SK-N-MC (cell line): ENCODE measurements at regions not wholly inside any gene's neighbourhood (a gene's known extent, or its start where the extent isn't known, plus 50 kb on each side); places are given as distances from the start of the nearest gene placed in this dataset.

Experiments
- EZH2 ChIP-seq: fragments of 200-600 bp; sonication (generic); IDR thresholded peaks from one replicate; pipeline ENCODE4 v1.6.1; 2017; ENCODE audit warnings: antibody characterized with exemption
- FOXP2 ChIP-seq: optimal IDR thresholded peaks from 2 replicates; pipeline ENCODE3; 2011; ENCODE audit warnings: mild to moderate bottlenecking, moderate library complexity; ENCODE audit not compliant: insufficient read depth; ENCODE audit errors: extremely low read length, control extremely low read depth
- POLR2AphosphoS5 ChIP-seq: IDR thresholded peaks from 2 replicates; pipeline ENCODE4 v1.6.1; 2012; ENCODE audit warnings: mild to moderate bottlenecking, low read depth, low read length, borderline replicate concordance

- TF ChIP-seq EZH2 = no peak
- TF ChIP-seq POLR2AphosphoS5 = no peak
- no peak for TF ChIP-seq FOXP2
Observed at GRCh38 chr15:95032156-95032555, 800.8 kb downstream of the MCTP2 start.
